Stimulated activated naive CD4-positive, alpha-beta T cell (primary cell): ENCODE measurements at regions not wholly inside any gene's neighbourhood (a gene's known extent, or its start where the extent isn't known, plus 50 kb on each side); places are given as distances from the start of the nearest gene placed in this dataset.

ENCODE experiments used
- DNase-seq, 6 experiments: peaks; one replicate each; lab custom pipeline; 2025; lab: John Stamatoyannopoulos, UW

GRCh38 chr5:35319333-35320002 is 89.2 kb upstream of the PRLR start:
- DNase-seq: no peak

- DNase-seq: no peak
These were observed 87.3 kb upstream of the PRLR start for GRCh38 chr5:35317586-35317985.

DNA sequence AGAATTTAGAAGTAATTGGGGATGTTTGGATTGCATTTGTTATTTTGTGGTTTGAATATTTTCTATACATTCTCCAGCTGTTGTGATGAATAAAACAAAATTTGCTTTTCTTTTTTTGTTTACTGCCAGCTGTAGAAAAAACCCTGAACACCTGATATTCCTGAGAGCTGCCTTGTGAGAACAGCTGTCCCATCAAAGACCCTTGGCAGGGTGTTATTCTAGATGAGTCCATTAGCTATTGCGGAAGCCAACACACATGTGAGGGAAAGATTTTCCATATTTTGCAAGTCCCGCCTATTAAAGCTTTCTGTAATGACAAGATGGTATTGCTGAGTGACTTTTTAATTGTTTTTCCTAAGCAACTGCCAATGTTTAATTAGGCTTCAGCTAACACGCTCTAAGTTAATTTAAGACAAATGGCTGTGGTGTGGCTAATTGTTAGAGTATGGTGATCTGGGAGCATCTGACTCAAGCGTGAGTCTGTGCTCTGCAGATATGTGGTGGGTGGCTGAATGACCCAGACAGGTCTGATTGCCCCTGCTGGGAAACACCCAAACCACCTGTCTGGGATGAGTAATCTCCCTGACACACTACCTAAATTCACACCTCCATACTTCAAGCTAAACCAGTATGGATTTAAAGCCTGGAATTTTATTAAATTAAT is 86.5 kb upstream of the PRLR start:
- no peak for DNase-seq

- DNase-seq: no peak
These were observed 83.0 kb upstream of the PRLR start for GRCh38 chr5:35313291-35313690.

GRCh38 chr5:35312267-35312666 is 82.0 kb upstream of the PRLR start:
- DNase-seq: no peak

DNA sequence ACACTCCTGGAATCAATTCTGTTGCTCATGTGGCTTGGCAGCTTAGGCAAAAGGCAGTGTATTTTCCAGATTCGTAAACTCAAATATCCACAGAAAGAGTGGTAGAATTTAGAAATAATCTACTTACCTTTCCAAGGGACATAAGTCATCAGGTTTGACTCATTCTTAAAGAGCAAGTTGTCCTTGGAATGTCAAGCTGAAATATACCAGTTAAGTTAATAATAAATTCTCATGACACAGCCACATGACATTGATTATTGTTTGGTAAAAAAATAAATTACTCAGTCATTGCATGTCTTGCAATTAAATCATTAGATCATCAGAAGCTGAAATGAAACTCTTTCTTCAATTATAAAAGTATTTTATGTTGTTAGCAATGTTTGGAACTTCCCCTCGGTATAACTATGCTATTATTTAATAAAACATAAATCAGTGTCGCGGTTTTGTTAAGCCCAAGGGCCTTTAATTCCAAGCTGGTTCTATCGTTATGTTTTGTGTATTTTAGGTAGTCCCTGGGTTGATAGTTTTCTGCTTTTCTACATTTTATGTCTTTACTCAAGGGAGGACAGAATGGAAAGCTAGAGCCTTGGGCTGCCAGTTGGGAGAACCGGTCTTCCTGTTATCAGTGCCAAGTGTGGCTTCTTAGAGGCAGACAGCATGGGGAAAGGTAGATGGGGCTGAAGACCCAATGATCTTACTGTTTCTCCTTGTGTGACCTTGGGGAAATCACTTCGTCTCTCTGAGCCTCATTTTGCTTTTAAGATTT is 79.3 kb upstream of the PRLR start:
- no peak for DNase-seq

DNA sequence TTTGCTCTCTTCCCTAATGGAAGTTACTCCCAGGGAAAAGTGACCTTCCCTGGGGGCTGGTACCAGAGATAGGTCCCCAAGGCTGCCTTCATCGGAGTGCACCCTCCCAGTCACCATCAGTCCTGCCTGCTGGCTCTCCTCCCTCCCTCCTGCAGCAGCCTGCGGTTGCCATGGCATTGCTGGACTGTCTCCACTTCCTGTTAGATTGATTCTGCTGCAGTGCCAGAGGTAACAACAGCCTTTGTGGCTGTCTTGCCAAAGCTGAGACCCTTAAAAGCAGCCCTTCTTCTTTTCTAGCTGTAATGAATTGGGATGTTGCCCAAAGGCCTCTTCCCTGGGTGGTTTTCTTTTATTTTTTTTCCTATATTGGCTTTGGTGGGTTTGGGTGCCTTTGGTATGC is 78.1 kb upstream of the PRLR start:
- DNase-seq: no peak

GRCh38 chr5:35306716-35307365 is 76.6 kb upstream of the PRLR start:
- DNase-seq: no peak

- no peak for DNase-seq
These were observed 75.2 kb upstream of the PRLR start for GRCh38 chr5:35305336-35306020.

GRCh38 chr5:35304291-35304690 is 74.0 kb upstream of the PRLR start:
- DNase-seq: no peak

GRCh38 chr5:35303152-35303551 is 72.9 kb upstream of the PRLR start:
- no peak for DNase-seq

DNA sequence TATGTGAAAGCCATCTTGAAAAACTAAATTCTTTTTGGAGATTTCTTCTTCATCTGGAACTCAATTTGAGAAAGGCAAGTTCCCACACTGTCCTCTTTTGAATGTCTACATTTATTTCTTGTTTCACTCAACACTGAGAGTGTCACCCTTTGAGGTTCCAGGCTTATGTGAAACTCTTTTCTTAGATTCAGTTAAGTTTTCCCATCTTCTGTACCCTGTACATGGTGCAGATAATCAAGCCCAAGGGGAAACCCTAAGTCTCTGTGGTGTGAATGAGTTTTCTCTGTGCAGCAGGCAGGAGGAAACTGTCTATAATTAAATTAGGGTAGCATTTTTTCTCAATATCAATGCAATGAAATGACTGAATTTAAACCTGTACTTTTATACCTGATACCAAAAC is 72.3 kb upstream of the PRLR start:
- DNase-seq: no peak

- DNase-seq: no peak
These were observed 67.5 kb upstream of the PRLR start for GRCh38 chr5:35297755-35298154.

GRCh38 chr5:35294976-35295375 is 64.7 kb upstream of the PRLR start:
- DNase-seq: no peak

- DNase-seq: no peak
These were observed 63.7 kb upstream of the PRLR start for GRCh38 chr5:35294017-35294416.

DNA sequence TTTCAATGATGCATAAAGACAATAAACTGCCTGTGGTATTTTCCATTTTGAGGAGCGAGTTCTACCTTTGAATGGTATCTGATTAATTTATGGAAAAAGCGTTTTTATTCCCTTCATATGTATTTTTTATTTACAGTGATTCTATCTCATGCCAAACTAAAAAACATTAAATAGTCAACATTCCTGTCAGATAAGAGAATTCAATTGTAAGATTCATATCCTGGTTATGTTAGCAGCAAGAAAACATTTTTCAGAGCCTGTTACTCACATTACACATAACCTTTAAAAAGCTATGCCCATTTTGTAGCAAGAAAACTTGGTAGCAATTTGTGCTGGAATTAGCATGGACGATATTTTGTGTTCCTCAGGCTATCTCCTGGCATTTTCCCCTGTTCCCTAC is 55.1 kb upstream of the PRLR start:
- DNase-seq: no peak

DNA sequence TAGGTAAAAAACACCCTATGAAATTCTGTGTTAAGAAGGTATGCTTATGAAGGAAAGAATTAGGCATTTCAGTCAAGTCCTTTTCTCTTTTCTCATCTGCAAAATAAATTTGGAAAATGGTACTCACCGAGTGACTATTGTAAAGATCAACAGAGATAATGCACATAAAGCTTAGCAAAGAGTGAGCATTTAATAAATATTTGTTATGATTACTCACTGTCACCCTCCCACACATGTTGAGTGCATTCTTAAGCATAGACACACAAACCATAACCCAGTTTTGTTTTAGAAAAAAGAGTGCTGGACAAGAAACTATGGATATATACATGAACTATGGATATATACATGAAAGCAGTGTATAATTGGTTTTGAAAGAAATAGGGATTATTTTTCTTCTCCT is 54.7 kb upstream of the PRLR start:
- no peak for DNase-seq

- no peak for DNase-seq
These were observed 54.1 kb upstream of the PRLR start for GRCh38 chr5:35284364-35284763.

DNA sequence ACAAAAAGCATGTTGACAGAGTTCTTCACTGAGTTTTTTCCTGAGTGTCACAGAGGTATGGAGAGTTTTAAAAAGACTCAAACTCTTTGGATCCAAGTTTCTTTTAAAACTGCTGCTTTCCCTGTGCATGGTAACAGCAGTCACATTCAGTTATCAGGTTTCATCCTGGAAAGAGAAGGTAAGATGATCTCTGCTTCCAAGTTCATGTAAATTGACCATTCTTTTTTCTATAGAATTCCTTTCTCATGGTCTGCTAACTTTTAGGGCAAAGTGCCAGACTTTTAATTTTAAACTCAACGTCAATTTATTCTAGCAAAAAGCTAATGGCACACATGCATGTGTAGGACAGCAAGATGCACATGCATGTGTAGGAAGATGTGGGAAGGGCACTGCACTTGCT is 52.5 kb upstream of the PRLR start:
- DNase-seq: no peak

DNA sequence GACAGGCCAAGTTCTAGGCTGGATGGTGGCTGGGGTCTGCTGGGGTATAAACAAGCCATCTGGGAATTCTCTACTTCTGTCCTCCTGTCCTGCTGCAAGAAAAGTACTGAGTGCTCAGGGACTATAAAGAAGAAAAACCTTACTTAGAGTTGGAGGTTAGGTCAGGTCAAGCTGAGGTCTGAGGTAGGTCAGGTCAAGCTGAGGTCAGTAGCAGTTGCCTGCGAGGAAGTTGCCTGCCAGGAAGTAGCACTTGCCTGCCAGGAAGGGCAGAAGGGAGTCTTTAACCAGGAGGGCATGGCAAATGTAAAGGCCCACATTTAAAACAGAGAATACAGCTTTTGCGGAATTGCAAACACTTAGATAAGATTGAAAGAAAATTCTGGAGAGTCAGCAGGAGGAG is 51.3 kb upstream of the PRLR start:
- no peak for DNase-seq
